ENCODE measurements at regions not wholly inside any gene's neighbourhood (a gene's known extent, or its start where the extent isn't known, plus 50 kb on each side); places are given as distances from the start of the nearest gene placed in this dataset.
A peak's percentile ranks its signal among the peaks of the same experiment; 100 is the strongest.
"Not testable (repeated sequence)": the region's sequence is repeated elsewhere in the genome, so short reads cannot be mapped to it uniquely, and the experiment has no call there.

DNA sequence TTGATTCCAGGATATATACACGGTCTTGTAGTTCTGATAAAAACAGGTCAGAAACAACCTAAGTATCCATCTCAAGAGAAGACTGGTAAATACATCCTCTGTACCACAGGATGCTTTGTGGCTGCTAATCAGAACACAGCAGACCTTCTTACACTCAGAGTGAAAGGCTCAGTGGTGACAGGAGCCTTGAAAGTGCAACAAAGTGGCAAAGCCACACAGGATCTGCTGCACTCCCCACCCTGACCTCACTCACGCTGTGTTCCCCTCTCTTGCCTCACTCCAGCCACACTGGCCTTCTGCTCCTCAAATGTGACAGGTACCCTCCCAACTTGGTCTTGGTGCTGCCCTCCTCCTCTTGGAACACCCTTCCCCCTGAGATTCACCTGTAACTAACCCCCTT is 98.1 kb upstream of the GRIP1 start:
- no peak for DNase-seq

- no peak for DNase-seq
Measured at GRCh38 chr12:66779466-66779865, 100.6 kb upstream of the GRIP1 start.

- peak; percentile 68 for DNase-seq
Measured at GRCh38 chr12:66786531-66787308, 107.8 kb upstream of the GRIP1 start.

- DNase-seq = no peak
Measured at GRCh38 chr12:66799551-66799950, 120.7 kb upstream of the GRIP1 start.

GRCh38 chr12:66800046-66800445 is 121.2 kb upstream of the GRIP1 start:
- DNase-seq = no peak

GRCh38 chr12:66803930-66804329 is 125.1 kb upstream of the GRIP1 start:
- DNase-seq = peak; percentile 61

- peak; percentile 96 for DNase-seq
Measured at GRCh38 chr12:66804563-66804974, 125.7 kb upstream of the GRIP1 start.

DNA sequence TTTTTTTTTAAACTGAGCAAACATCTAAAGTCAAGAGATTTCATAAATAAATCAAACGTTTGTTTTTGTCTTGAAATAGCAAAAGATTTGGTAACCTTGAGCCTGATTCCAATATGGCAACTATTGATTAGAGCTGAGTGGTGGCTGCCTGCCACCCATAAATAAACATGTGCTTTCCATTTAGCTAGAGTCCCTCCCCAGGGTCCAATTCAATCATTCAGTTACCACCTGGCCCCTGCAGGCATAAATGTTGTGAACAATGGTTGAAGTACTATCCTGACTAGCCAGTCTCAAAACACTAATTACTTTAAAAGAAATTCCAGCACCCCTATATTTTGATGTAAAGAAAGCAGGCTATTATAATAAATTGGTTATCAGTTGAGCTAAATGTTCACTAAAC is 129.7 kb upstream of the GRIP1 start:
- DNase-seq = peak; percentile 85

GRCh38 chr12:66813137-66813892 is 134.4 kb upstream of the GRIP1 start:
- DNase-seq = no peak

GRCh38 chr12:66819587-66819986 is 140.7 kb upstream of the GRIP1 start:
- DNase-seq = no peak

GRCh38 chr12:66822961-66823360 is 144.1 kb upstream of the GRIP1 start:
- DNase-seq = no peak

DNA sequence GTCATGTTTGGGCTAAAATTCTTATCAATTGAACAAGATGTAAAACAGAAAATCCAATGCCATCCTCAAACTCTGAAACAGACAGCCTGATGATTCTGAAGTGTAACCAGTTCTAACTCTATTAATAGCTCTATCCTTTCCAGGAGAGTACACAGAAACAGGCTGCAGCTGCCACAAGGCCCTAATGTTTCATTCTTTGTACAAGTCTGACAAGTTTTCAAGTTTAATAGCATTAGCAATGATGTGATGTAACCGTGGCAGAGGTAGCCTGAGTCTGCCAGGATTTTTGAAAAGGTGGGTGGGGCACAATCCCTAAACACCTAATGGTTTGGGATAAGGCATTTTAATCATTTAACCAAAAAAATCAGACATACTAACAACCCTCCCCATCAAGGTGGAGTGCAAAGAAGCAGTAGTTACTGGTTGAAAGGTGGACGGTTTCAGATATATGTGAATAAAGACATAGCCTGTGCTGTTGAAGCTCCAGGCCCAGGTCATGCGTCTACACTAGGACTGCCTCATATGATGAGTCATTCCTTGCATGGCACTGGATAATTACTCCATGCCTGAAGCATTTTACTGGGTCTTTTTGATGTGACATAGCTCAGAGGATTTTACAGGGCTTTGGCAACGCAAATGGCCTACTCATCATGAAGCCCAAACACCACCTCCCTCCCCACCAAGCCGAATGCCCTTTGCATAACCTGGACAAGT is 145.1 kb upstream of the GRIP1 start:
- DNase-seq = peak; percentile 26

- not testable (repeated sequence) for DNase-seq
Measured at GRCh38 chr12:66825921-66826320, 147.0 kb upstream of the GRIP1 start.

- no peak for DNase-seq
Measured at GRCh38 chr12:66829660-66830325, 150.9 kb upstream of the GRIP1 start.

DNA sequence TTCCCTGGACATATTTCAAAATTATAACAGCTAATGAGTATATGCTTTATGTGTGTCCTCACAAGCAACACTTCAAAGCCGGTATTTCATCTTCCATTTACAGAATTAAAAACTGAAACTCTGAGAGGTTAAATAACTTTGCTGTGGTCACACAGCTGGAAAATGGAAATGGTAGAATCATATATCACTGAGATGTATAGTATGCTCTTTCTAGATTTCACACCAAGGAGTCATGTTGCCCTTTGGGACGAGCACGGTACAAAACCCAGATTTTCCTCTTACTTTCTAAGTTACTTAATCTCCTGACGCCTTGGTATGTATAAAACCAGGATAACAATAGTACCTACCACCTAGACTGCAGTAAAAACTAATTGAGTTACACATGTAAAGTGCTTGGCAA is 152.6 kb upstream of the GRIP1 start:
- no peak for DNase-seq

GRCh38 chr12:66832997-66833396 is 154.1 kb upstream of the GRIP1 start:
- DNase-seq = no peak

- no peak for DNase-seq
Measured at GRCh38 chr12:66836623-66837310, 157.9 kb upstream of the GRIP1 start.

DNA sequence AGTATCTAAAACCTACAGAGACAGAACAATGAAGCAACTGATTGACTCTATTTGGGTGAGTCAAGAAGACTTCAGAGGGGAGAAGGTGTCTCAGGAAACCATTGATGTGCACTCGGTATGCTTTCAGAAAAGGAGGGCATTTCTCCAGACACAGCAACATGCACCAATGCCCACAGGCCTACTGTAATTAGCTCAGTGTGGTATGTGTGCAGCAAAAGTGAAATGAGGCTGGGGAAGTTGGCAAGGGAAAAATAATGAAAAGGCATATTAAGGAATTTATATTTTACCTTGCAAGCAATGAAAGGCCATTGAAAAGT is 158.4 kb upstream of the GRIP1 start:
- no peak for DNase-seq

GRCh38 chr12:66838366-66838765 is 159.5 kb upstream of the GRIP1 start:
- no peak for DNase-seq

- no peak for DNase-seq
Measured at GRCh38 chr12:66848967-66849366, 170.1 kb upstream of the GRIP1 start.

DNA sequence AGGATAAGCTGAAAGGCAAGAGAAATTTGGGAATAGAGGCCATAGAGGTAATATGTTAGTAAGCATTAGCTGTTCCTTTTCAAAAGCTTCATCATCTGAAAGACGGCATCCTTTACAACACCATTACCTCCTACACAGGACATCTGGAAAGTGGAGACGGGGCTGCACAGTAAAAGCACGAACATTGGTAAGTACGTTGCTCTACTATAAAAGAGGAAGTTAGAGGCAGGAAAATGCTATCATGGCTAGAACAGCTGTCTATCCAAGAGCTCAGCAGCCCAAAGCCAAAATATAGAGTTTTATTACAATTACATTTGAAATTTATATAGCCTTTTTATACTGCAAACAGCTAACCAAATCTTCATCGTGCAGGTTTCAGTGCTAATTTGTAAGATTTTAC is 172.3 kb upstream of the GRIP1 start:
- DNase-seq = no peak

DNA sequence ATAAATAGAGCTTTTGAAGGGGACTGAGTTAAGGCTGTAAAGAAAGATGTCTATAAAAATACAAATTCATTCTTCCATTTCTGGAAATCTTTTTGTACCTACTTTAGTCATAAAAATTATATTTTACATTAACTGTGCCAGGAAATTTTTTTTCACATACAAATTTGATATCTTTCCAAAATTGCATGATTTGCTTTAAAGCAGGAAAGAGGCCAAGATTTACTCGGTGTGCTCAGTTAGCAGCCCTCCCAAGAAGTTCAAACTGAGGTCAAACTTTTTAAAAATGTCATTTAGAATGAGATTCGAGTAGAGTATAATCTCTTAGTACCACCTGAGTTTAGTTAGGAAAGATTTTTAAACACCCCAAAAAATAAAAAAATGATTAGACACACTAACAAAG is 173.2 kb upstream of the GRIP1 start:
- DNase-seq = no peak

DNA sequence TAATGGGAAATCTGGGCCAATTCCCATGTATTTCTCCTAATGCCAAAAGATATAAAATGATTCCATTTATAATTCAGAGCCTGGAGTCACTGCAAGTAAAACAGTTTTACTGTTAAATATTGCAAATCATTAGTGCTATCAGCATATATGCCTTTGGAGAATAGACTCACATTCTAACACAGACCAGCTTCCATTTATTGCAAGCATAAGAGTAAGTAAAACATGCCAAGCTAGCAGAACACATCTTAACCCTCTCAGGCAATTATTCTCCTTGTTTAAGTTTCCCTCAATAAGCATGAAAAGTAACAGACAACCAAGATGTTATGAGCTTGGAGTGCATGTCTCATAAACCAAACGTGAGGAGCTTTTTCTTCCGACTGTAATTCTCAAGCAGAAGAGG is 173.9 kb upstream of the GRIP1 start:
- no peak for DNase-seq

Data from NCI-H2171 treated with DMSO at 0.1 percent for 48 hours (cell line).